Ecto neural progenitor cell (in vitro differentiated cells): ENCODE measurements at regions not wholly inside any gene's neighbourhood (a gene's known extent, or its start where the extent isn't known, plus 50 kb on each side); places are given as distances from the start of the nearest gene placed in this dataset.

Experiments
- DNase-seq: peaks from one replicate; pipeline ENCODE4 v3.0.0-alpha.2; 2018; ENCODE audit warnings: low spot score

DNA sequence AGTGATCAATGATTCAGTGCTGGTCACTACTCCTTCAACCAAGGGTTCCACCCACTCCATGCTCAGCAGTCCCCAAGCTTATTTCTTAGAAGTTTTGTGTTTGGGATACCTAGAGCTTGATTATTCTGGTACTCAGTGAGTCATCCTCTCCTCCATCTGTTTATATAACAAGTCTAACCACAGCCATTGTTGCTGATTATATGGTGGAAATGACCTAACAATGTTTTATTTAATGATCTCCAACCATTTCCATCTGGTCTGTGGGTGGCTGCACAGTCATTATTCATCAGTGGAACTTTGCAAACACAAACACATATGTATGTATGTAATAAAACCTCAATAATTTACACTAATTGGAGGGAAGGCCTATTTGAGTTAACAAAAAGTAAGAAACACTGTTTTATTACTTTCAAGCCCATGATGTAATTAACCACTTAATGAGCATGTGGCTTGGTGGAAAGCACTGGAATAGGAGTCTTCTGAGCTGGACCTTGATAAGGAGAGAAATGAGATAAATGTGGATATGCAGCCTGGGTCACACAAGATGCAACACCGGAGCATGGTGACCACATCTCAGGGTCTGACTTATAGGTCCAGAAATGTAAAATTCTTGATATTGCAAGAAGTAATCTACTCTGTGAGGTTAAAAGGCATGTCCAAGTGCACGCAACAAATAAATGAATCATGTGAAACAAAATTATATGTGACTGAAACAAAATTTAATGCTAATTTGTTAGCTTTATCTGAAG, 99.0 kb upstream of the WLS start:
- DNase-seq, result no peak

DNA sequence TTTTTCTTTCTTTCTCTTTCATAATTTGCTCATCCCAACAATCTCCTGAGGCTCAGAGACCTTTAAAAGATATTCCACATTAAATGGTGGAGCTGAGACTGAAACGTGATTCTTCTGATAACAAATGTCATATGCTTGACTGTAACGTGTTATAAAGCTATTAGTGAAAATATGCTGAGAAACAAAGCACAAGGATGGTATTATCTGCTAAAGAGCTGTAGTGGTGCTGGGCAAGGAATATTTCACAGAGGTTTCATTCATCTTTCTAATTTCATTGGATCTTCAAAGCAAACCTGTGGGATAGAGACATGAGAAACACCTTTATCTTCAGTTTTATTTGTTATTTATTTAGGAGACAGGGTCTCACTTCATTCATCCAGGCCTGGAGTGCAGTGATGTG, 98.1 kb upstream of the WLS start:
- no peak for DNase-seq

DNA sequence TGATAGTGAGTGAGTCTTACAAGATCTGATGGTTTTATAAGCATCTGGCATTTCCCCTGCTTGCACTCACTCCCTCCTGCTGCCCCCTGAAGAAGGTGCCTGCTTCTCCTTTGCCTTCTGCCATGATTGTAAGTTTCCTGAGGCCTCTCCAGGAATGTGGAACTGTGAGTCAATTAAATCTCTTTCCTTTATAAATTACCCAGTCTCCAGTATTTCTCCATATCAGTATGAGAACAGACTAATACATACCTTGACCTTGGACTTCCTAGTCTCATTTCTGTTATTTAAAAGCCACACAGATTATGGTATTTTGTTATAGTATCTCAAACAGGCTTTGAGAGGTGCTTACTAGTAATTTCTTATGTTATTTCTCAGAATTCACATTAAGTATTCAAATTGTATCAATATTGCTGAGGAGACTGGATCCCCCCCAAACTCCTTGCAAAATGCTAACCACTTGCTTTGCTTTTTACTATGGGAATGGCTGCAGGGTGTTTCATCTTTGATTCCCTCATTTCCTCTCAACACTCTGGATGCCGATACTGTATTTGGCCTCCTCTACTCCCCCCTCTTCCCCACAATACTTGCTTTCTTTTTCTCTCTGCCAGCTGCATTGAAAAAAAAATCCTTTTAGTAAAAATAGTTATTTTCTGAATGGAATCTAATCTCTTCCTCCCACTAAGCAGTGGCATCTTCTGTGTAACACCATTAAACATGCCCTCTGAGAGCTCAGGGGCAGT, 96.9 kb upstream of the WLS start:
- no peak for DNase-seq

DNA sequence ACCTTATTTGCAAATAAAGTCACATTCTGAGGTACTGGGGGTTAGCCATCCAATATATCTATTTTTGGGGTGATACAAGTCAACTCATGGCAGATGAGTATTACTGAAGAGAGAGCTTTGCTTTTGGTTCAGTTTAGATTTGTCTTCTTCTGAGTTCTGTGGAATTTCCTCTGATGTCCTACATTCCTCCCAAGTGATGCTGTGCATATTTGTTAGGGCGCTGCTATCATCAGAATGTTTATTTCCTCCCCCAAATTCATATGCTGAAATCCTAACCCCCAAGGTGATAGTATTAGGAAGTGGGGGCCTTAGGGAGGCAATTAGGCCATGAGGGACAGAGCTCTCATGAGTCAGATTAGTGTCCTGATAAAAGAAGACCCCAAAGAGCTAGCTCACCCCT, 96.2 kb upstream of the WLS start:
- DNase-seq, result no peak

DNA sequence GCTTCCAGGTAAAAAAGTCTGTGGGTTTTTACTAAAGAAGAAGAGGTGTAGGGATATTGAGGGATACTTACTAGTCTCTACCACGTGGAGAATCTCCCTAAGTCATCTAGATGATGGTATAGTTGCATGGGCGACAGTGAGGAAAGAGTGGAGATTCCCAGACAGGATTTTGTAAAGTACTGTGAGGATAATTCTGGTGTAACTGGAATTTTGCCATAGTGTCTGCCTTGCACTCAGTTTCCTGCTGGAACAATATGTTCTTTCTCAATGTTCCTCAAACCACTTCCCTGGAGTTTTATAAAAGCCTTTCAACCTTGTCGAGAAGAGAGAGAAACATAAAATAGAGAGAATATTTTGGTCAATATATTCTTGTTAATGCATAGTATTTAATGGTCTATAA, 95.1 kb upstream of the WLS start:
- DNase-seq, result no peak

DNA sequence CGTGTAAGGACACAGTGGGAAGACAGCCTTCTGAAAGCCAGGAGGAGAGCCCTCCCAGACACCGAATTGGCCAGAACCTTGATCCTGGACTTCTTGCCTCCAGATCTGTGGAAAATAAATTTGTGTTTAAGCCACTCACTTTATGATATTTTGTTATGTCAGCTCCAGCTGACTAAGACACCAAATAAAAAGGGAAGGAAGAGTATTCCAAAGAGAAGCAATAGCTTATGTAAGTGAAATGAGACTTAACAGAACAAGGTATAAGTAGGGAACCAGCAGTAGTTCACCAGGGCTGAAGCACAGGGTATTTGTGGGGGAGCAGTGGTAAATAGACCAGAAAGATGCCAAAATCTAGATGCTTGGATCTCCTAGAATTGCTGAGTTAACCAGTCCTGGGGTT, 94.2 kb upstream of the WLS start:
- DNase-seq, result no peak

- no peak for DNase-seq
Observed at GRCh38 chr1:68324316-68324715, 92.0 kb upstream of the WLS start.

GRCh38 chr1:68322837-68323687, 90.7 kb upstream of the WLS start:
- DNase-seq, result no peak

DNA sequence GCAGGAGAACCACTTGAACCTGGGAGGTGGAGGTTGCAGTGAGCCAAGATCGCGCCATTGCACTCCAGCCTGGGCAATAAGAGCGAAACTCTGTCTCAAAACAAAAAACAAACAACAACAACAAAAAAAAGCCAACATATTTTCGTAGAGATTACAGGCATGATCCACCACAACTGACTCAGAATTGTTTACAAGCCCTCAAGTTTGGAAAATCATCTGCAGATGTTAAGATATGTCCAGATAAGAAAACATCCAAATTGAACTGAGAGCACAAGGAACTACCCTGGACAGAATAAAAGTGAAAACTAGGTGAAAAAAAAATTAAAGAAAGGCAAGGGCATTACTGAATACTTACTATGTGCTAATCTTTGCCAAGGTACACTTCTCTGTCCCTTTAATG, 89.8 kb upstream of the WLS start:
- no peak for DNase-seq

GRCh38 chr1:68321084-68321685, 88.9 kb upstream of the WLS start:
- DNase-seq, result peak; percentile 81

DNA sequence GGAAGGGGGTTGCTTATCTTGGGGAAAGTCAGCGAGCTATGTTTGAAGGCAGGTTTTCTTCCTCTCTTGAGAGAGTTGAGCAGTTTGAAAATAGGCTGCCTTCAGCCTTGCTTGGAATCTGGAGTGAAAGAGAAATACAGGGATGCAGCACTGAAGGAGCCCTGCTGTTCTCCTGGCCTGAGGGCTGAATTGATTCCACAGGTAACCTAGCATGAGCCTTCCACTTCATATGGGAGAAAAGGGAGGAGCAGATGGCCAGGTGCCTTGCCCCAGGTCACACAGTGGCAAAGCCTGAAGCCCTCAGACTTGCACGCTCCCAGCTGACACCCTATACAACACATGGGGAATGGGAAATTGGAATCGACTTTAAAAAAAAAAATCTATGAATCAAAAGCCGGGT, 88.0 kb upstream of the WLS start:
- DNase-seq, result no peak

DNA sequence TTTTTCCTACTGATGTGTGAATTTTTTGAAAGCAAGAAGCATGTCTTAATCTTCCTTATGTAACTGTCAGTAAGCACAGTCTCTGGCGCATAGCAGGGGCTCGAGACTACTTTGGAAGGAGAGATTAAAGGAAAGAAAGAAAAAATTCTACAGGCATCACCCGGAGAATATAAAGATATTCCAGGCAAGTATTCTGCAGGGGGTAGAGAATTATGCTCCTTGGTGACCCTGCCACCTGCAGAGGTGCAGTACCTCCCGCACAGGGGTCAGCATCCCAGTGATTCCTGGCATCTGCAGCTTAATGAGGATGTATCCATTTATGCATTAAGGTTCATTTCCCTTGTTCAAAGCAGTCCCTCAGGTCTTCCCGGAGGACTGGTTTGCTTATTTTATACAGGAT, 87.6 kb upstream of the WLS start:
- DNase-seq, result no peak

GRCh38 chr1:68317543-68317942, 85.2 kb upstream of the WLS start:
- no peak for DNase-seq

GRCh38 chr1:68314151-68314780, 81.9 kb upstream of the WLS start:
- DNase-seq, result no peak

DNA sequence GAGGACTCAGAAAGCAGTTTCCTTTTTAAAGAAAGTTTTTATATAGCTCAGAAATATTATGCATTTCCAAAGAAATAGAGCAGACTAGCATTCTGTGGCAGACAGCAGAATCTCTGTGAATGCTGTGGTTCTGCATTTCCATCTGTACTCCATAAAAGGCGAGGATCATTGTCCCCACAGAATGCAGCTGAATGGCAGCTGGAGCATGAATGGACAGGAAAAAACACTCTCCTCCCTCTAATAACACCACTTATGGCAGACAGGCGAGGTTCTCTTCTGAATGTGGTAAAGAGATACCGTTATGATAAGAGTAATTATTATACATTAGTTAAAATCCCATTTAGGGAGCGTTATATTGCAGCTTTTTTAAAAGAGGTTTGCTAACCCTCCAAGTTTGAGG, 81.4 kb upstream of the WLS start:
- no peak for DNase-seq

DNA sequence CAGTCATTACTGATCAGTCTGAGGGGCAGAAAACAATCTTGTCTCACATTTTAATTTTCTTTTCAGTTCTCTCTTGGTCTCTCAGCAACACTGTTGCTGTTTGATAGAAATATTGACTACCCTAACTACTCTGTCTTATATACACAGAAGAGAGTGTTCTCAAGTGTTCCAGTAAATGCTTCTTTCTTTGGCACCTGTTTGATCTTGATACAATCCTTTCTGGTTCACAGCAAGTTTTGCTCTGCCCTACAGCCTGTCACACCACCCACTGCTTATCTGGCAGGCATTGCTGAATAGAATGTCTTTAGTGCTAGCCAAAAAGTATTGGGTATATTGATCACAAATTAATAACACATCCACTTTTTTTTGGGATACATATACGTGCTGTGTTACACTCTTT, 75.7 kb upstream of the WLS start:
- DNase-seq, result no peak

DNA sequence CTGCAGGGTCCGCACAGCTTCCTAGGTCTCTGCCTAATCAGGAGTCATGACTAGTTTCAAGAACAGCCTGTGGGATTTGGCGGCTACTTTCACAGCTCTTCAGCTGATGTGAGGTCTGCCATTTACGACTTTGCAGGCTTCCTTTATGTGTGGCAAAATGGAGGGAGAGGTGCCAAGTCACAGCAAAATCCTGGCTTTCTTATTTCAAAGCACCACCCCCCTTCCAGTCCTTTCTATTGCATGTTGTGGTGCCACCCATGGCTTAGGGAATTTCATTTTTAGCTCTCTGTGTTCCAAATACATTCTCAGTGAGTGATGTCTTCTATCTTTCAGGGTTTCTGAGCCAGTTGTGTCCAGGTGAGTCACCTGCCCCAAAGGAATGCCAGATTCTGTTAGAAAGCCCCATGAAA, 75.1 kb upstream of the WLS start:
- no peak for DNase-seq

DNA sequence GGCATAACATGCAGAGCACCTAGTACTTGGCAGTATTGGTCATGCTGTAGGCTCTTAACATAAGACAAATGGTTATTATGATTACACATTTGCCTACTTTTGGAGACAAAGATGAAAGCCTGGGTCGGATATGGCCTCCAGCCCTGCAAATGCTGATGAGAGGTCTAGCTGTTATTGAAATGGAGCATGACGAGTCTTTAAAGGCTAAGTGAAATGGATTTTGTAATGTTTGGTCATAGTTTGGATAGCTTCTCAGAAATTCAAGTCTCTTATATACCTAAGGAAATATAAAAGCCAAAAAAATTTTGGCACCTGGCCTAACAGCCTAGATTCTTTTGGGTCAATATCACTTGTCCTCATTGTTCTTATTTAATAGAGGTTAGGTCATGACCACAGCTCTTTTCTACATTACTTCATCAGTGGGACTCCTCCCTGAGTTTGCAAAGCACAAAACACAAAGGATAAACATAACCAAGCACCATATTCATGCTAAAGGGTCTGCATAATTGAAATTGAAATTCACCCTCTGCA, 69.2 kb upstream of the WLS start:
- no peak for DNase-seq

DNA sequence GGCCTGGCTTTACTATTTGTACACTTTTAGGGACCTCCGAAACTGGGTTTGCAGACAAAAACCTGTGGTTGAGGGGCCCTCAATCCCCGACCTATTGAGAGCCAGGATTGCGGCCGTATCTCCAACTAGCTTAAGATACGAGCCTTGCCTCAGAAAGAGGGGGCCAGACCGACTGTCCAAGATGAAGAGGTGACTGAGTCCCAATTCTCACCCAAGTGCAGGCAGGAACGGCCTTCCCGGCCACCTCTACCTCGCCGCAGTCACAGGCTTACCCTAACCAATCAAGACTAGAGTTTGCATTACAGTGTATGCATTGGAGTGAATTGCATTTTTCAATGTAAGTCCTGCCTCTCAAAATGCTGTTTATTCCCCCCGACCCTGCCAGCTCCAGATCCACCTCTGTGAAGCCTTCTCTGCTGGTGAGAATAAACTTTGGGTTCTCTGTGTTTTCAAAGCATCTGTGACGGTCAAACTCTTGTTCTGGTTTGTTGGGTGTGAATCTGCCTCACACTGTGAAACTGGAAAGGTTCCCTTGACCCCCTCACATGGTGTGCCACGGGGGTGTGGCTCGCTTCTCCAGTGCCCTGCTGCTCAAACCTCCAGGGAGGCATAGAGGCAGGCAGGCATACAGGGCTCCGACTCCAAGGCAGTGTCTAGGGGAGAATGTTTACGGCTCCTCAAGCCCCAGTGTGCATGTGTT, 62.2 kb upstream of the WLS start:
- no peak for DNase-seq

GRCh38 chr1:68293609-68294366, 61.5 kb upstream of the WLS start:
- peak; percentile 94 for DNase-seq
